OCI-LY3 (cell line): ENCODE measurements at regions not wholly inside any gene's neighbourhood (a gene's known extent, or its start where the extent isn't known, plus 50 kb on each side); places are given as distances from the start of the nearest gene placed in this dataset.

ENCODE experiments used
- EZH2phosphoT487 ChIP-seq: fragments of 200-600 bp; shearing (Covaris generic); IDR thresholded peaks from 2 replicates; pipeline ENCODE4 v1.6.1; 2018; ENCODE audit warnings: antibody characterized with exemption, mixed run types, low read depth
- TF ChIP-seq, protein P1 (sequence below): fragments of 200-600, 300-600 bp; sonication (generic); IDR thresholded peaks from 2 replicates; pipeline ENCODE4 v1.5.1; 2014; ENCODE audit warnings: antibody characterized with exemption, low read length, low read depth

DNA sequence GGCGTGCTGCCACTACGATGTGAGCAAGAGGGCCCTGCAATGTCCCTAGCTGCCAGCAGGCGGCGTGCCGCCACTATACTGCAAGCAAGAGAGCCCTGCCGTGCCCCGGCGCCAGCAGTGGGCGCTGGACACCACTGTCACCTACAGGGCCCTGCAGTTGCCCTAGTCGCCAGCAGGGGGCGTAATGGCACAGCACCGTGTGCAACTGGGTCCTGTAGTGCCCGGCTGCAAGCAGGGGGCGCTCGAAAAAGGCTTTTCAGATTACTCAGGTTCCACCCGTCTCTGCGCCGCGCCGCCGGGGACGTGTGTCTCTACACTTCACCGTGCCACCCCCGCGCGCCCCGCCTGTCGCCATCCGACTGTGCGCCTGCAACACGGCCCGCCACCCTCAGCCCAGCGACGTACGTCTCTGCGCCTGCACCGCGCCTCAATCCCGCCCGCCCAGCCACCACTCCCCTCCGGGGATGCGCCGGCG is 1356.9 kb downstream of the TMEM121 start:
- TF ChIP-seq, protein P1, sequence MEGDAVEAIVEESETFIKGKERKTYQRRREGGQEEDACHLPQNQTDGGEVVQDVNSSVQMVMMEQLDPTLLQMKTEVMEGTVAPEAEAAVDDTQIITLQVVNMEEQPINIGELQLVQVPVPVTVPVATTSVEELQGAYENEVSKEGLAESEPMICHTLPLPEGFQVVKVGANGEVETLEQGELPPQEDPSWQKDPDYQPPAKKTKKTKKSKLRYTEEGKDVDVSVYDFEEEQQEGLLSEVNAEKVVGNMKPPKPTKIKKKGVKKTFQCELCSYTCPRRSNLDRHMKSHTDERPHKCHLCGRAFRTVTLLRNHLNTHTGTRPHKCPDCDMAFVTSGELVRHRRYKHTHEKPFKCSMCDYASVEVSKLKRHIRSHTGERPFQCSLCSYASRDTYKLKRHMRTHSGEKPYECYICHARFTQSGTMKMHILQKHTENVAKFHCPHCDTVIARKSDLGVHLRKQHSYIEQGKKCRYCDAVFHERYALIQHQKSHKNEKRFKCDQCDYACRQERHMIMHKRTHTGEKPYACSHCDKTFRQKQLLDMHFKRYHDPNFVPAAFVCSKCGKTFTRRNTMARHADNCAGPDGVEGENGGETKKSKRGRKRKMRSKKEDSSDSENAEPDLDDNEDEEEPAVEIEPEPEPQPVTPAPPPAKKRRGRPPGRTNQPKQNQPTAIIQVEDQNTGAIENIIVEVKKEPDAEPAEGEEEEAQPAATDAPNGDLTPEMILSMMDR: peak; percentile 49
- TF ChIP-seq EZH2phosphoT487: no peak
